ENCODE measurements at regions not wholly inside any gene's neighbourhood (a gene's known extent, or its start where the extent isn't known, plus 50 kb on each side); places are given as distances from the start of the nearest gene placed in this dataset.

DNA sequence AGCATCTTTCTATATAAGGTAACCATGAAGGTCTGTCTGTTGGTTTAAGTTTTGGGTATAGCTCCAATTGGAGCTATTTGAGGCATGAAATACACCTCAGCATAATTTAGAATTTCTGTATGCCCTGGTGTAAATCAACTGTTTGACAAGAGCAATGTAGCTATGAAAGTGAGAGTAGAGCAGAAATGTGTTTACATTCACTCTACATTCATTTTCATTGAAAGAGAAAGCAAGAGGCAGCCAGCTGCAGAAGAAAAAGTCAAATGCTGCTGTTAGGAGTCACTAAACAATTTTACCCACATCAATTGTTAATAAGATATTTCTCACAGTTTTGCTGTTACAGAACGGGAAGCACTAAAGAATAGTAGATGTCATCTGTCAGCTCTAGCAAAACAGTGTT, 252.5 kb downstream of the SLC6A15 start:
- no peaks in the 10 kb centered on the region for H3K9me3 ChIP-seq (ENCODE audit: control insufficient read depth in 2 of 3, insufficient read depth in 1 of 3, low read length in 3 of 3)
- H3K4me1 ChIP-seq (ENCODE audit: control insufficient read depth in 2 of 3, insufficient read depth in 2 of 3, low read depth in 1 of 3, low read length in 3 of 3): no peaks in the 10 kb centered on the region
- H3K4me3 ChIP-seq (ENCODE audit: low read length in 3 of 3): no peak overlapping the region
- intact Hi-C loops (cut with DNase I): no loop called here
- TF ChIP-seq, protein P1, sequence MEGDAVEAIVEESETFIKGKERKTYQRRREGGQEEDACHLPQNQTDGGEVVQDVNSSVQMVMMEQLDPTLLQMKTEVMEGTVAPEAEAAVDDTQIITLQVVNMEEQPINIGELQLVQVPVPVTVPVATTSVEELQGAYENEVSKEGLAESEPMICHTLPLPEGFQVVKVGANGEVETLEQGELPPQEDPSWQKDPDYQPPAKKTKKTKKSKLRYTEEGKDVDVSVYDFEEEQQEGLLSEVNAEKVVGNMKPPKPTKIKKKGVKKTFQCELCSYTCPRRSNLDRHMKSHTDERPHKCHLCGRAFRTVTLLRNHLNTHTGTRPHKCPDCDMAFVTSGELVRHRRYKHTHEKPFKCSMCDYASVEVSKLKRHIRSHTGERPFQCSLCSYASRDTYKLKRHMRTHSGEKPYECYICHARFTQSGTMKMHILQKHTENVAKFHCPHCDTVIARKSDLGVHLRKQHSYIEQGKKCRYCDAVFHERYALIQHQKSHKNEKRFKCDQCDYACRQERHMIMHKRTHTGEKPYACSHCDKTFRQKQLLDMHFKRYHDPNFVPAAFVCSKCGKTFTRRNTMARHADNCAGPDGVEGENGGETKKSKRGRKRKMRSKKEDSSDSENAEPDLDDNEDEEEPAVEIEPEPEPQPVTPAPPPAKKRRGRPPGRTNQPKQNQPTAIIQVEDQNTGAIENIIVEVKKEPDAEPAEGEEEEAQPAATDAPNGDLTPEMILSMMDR (IDR thresholded peaks at IDR 0.05; ENCODE audit: borderline replicate concordance, extremely low read depth, insufficient read depth): no peak
- no peaks in the 10 kb centered on the region for H3K36me3 ChIP-seq (ENCODE audit: control insufficient read depth in 2 of 3, insufficient read depth in 3 of 3, low read length in 3 of 3)
- no peak overlapping the region for H3K27ac ChIP-seq (ENCODE audit: low read depth in 2 of 2, low read length in 2 of 2)
- no peak overlapping the region for H3K9ac ChIP-seq (ENCODE audit: low read length in 3 of 3)
- DNase-seq (no peak), FAIRE-seq (no peak)
- no peaks in the 10 kb centered on the region for H3K27me3 ChIP-seq (ENCODE audit: control insufficient read depth, insufficient read depth, low read length)

DNA sequence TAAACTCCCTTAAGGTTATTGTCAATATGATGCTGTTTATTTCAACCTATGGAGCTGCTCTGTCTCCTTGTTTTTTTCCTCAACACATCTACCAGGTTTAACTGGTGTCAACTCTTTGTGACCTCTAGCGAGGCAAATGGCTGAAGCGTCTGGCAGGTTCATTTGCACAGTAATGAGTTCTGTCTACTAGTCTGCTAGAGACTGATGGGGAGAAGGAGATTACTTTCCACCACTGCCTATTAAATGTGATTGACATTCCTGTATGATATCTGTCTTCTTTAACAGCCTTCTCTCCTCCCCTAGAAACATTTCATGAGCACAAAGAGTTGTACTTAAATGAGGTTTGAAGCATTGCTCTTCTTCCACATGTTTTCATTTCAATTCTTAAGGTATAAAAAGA, 253.7 kb downstream of the SLC6A15 start:
- no peak overlapping the region for H3K4me3 ChIP-seq (ENCODE audit: low read length in 3 of 3)
- intact Hi-C loops (cut with DNase I): no loop called here
- H3K36me3 ChIP-seq (ENCODE audit: control insufficient read depth in 2 of 3, insufficient read depth in 3 of 3, low read length in 3 of 3): no peaks in the 10 kb centered on the region
- no peaks in the 10 kb centered on the region for H3K9me3 ChIP-seq (ENCODE audit: control insufficient read depth in 2 of 3, insufficient read depth in 1 of 3, low read length in 3 of 3)
- H3K27me3 ChIP-seq (ENCODE audit: control insufficient read depth, insufficient read depth, low read length): no peaks in the 10 kb centered on the region
- FAIRE-seq (no peak), DNase-seq (peak in 3 of 5 donors; percentile 20 to 64 (median 45))
- no peak overlapping the region for H3K27ac ChIP-seq (ENCODE audit: low read depth in 2 of 2, low read length in 2 of 2)
- TF ChIP-seq, protein P1 (IDR thresholded peaks at IDR 0.05; ENCODE audit: borderline replicate concordance, extremely low read depth, insufficient read depth): no peak
- H3K9ac ChIP-seq (ENCODE audit: low read length in 3 of 3): no peak overlapping the region
- H3K4me1 ChIP-seq (ENCODE audit: control insufficient read depth in 2 of 3, insufficient read depth in 2 of 3, low read depth in 1 of 3, low read length in 3 of 3): no peaks in the 10 kb centered on the region

DNA sequence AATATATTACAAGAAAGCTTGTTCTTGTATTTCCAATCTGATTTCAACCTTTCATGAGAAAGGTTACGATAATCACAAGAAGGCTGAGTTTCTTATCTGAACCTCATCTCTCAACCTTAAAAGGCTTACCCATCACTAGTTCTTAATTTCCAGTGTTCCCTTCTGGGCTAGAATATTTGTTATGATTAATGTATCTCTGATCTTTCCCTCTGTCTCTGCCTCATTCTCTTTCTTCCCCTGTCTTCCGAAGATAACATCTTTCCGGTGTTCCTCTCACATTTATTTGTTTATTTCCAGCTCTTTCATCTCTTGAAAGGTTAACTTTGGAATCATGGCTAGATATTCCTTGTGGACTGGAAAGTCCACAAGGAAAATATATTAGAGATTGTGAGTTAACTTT, 255.9 kb downstream of the SLC6A15 start:
- Histone ChIP-seq H3K36me3 (ENCODE audit: control insufficient read depth in 2 of 3, insufficient read depth in 3 of 3, low read length in 3 of 3) (no peaks in the 10 kb centered on the region), H3K27ac (ENCODE audit: low read depth in 2 of 2, low read length in 2 of 2) (no peak overlapping the region), H3K4me1 (ENCODE audit: control insufficient read depth in 2 of 3, insufficient read depth in 2 of 3, low read depth in 1 of 3, low read length in 3 of 3) (no peaks in the 10 kb centered on the region), H3K27me3 (ENCODE audit: control insufficient read depth, insufficient read depth, low read length) (no peaks in the 10 kb centered on the region), H3K9ac (ENCODE audit: low read length in 3 of 3) (no peak overlapping the region), H3K4me3 (ENCODE audit: low read length in 3 of 3) (no peak overlapping the region), H3K9me3 (ENCODE audit: control insufficient read depth in 2 of 3, insufficient read depth in 1 of 3, low read length in 3 of 3) (no peaks in the 10 kb centered on the region)
- TF ChIP-seq, protein P1 (IDR thresholded peaks at IDR 0.05; ENCODE audit: borderline replicate concordance, extremely low read depth, insufficient read depth): no peak
- DNase-seq: no peak
- FAIRE-seq: no peak
- intact Hi-C loops (cut with DNase I): no loop called here

DNA sequence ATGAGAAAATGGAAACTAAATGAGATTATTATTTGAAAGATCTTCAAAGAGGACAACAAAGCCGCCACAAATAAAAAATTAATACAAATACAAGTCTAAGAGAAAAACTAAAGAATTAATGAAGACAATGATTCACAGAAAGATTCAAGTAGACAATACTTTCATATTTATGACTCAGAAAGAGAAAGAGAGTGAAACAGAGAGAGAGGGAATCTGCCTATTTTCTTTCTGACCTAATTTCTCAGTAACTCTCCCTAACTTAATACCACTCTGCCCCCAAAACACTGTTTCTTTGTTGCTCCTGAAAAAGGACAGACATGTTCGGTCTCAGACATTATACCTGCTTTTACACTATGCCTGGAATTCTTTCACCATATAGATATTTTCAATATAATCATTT, 259.1 kb downstream of the SLC6A15 start:
- FAIRE-seq: no peak
- Histone ChIP-seq H3K27ac (ENCODE audit: low read depth in 2 of 2, low read length in 2 of 2) (no peak overlapping the region), H3K4me1 (ENCODE audit: control insufficient read depth in 2 of 3, insufficient read depth in 2 of 3, low read depth in 1 of 3, low read length in 3 of 3) (no peaks in the 10 kb centered on the region), H3K9ac (ENCODE audit: low read length in 3 of 3) (no peak overlapping the region), H3K36me3 (ENCODE audit: control insufficient read depth in 2 of 3, insufficient read depth in 3 of 3, low read length in 3 of 3) (no peaks in the 10 kb centered on the region), H3K9me3 (ENCODE audit: control insufficient read depth in 2 of 3, insufficient read depth in 1 of 3, low read length in 3 of 3) (no peaks in the 10 kb centered on the region), H3K4me3 (ENCODE audit: low read length in 3 of 3) (no peak overlapping the region), H3K27me3 (ENCODE audit: control insufficient read depth, insufficient read depth, low read length) (no peaks in the 10 kb centered on the region)
- TF ChIP-seq, protein P1 (IDR thresholded peaks at IDR 0.05; ENCODE audit: borderline replicate concordance, extremely low read depth, insufficient read depth): no peak
- intact Hi-C loops (cut with DNase I): no loop called here
- no peak for DNase-seq
